ENCODE measurements at regions not wholly inside any gene's neighbourhood (a gene's known extent, or its start where the extent isn't known, plus 50 kb on each side); places are given as distances from the start of the nearest gene placed in this dataset.

DNA sequence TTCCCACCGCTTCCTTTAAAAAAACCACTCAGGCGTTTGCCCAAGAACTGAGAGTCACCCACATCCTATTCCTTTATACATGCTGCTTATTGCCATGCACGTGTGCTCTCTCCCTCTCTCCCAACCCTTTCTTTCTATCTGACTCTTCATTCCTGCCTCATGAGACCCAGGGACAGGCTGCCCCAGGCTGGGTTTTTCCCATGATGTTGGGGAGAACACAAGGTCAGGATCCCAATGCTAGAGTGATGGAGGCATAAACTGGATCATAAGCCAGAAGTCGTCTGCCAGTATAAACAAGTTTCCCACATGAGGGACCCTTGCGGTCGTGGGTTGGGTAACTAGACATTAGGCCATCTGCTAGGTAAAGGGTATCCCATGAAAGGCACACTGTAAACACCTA lies 64.9 kb downstream of the CD2 start:
- no peaks in the 10 kb centered on the region for H3K36me3 ChIP-seq

DNA sequence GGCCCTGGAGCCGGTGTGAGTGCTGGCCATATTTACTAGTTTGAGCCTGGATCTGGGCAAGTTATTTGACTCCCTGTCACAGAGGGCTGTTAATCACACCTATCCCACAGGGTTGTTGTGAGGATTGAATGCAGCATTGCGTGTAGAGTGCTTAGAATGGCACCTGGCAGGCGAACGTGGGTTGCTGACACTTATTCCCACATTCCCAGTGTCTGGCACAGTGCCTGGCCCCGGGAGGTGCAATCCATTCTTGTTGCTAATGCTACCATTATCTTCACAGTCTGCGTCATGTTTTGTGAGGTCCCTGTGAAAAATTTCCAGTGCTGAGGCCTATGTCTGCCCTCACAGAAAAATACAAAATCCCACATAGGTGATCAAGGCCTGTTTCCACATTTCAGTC lies 66.1 kb downstream of the CD2 start:
- H3K4me3 ChIP-seq, result no peak overlapping the region
- TF ChIP-seq CTCF (IDR thresholded peaks at IDR 0.05; ENCODE audit: low read depth, low read length), result no peak
- DNase-seq (ENCODE audit: low read depth in 1 of 2, low spot score in 1 of 2), result peak in 1 of 2 donors; percentile 99
- H3K36me3 ChIP-seq, result no peaks in the 10 kb centered on the region
- no peaks in the 10 kb centered on the region for H3K9me3 ChIP-seq (ENCODE audit: low read depth)
- H3K27ac ChIP-seq, result no peak overlapping the region
- H3K27me3 ChIP-seq, result no peaks in the 10 kb centered on the region
- peaks cover 6% of the 10 kb centered on the region for H3K4me1 ChIP-seq (ENCODE audit: low read depth)

More for the DNA sequence above, 64.9 kb downstream of the CD2 start:
- H3K9me3 ChIP-seq (ENCODE audit: low read depth), result no peaks in the 10 kb centered on the region
- DNase-seq (ENCODE audit: low read depth in 1 of 2, low spot score in 1 of 2), result no peak
- H3K4me3 ChIP-seq, result no peak overlapping the region
- H3K4me1 ChIP-seq (ENCODE audit: low read depth), result no peaks in the 10 kb centered on the region
- TF ChIP-seq CTCF (IDR thresholded peaks at IDR 0.05; ENCODE audit: low read depth, low read length), result no peak
- no peak overlapping the region for H3K27ac ChIP-seq
- no peaks in the 10 kb centered on the region for H3K27me3 ChIP-seq

- no peaks in the 10 kb centered on the region for H3K9me3 ChIP-seq (ENCODE audit: low read depth)
- H3K4me3 ChIP-seq, result no peak overlapping the region
- H3K27ac ChIP-seq, result no peak overlapping the region
- TF ChIP-seq CTCF (IDR thresholded peaks at IDR 0.05; ENCODE audit: low read depth, low read length), result no peak
- no peak for DNase-seq (ENCODE audit: low read depth in 1 of 2, low spot score in 1 of 2)
- H3K36me3 ChIP-seq, result no peaks in the 10 kb centered on the region
- no peaks in the 10 kb centered on the region for H3K27me3 ChIP-seq
- H3K4me1 ChIP-seq (ENCODE audit: low read depth), result peaks cover 15% of the 10 kb centered on the region
Observed at GRCh38 chr1:116821763-116822162, 67.5 kb downstream of the CD2 start.

DNA sequence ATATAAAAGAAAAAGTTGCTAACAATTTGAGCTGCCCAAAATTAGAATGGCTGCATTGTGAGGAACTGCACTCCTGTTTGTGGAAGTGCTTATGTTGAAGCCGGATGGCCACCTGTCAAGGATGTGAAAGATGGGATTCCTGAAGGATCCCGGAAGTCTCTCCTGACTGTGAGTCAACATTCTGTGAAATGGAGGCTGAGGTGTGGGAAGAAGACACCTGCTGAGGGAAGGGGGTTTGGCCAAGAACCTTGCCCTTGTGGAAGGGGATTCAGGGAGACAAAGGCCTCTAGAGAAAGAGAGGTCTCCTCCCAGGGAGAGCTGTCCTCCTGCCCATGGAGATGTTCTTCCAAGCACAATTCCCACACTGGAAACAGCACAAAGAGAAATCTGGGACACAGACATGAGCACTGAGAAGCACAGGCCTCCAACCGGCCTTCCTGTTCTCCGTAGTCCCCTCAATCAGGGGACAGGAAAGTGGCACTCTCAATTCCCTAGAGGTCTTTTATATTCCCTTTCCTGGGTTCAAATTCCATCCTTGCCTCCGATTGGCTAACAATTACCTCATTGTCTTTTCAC lies 70.5 kb downstream of the CD2 start:
- Histone ChIP-seq H3K4me3 (no peak overlapping the region), H3K4me1 (ENCODE audit: low read depth) (peaks cover 25% of the 10 kb centered on the region), H3K36me3 (no peaks in the 10 kb centered on the region), H3K9me3 (ENCODE audit: low read depth) (no peaks in the 10 kb centered on the region), H3K27ac (peak overlapping the region; percentile 73), H3K27me3 (no peaks in the 10 kb centered on the region)
- TF ChIP-seq CTCF (IDR thresholded peaks at IDR 0.05; ENCODE audit: low read depth, low read length), result no peak
- no peak for DNase-seq (ENCODE audit: low read depth in 1 of 2, low spot score in 1 of 2)

DNA sequence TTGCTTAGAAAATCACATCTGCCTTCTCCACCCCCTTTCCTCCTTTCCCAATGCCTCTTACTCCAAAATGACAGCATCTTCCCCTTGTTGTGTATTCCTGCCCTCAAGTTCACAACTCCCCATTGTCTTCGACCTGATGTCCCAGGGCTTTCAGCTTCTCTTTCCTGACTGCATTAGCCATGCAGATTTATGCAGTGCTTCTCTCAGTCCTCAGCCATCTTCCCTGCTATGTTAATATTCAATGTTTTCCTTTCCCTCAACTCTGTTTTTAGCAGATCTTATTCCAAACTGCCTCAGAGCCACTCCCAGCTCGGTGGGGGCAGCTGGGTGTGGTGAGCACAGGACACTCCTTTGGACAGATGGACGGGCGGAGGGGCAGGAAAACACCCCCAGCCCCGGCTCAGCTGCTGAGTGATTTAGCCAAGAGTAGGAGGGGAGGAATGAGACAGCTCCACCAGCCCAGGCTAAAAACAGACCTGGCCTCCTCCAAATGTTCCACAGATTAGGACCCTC lies 71.0 kb downstream of the CD2 start:
- peak; percentile 32 to 60 for DNase-seq (ENCODE audit: low read depth in 1 of 2, low spot score in 1 of 2)
- peaks cover 25% of the 10 kb centered on the region for H3K4me1 ChIP-seq (ENCODE audit: low read depth)
- H3K9me3 ChIP-seq (ENCODE audit: low read depth), result no peaks in the 10 kb centered on the region
- no peak overlapping the region for H3K4me3 ChIP-seq
- H3K27me3 ChIP-seq, result no peaks in the 10 kb centered on the region
- H3K36me3 ChIP-seq, result no peaks in the 10 kb centered on the region
- TF ChIP-seq CTCF (IDR thresholded peaks at IDR 0.05; ENCODE audit: low read depth, low read length), result no peak
- peak overlapping the region; percentile 73 for H3K27ac ChIP-seq
